ENCODE measurements at regions not wholly inside any gene's neighbourhood (a gene's known extent, or its start where the extent isn't known, plus 50 kb on each side); places are given as distances from the start of the nearest gene placed in this dataset.

- no peak for DNase-seq
- TF ChIP-seq CTCF (IDR thresholded peaks at IDR 0.05; ENCODE audit: low read depth, low read length, missing control alignments): no peak
- Histone ChIP-seq H3K27ac (no peak overlapping the region), H3K27me3 (replicated peaks) (no peaks in the 10 kb centered on the region), H3K4me3 (ENCODE audit: low read depth, low read length) (no peak overlapping the region), H3K36me3 (replicated peaks) (no peaks in the 10 kb centered on the region)
- in situ Hi-C loops (cut with HindIII; ENCODE audit: low pct_ligation_motif_present, low sequenced_read_pairs): no loop called here
Observed at GRCh38 chr20:16113736-16114135, 459.5 kb downstream of the KIF16B start.

GRCh38 chr20:16111852-16112412 lies 461.3 kb downstream of the KIF16B start:
- in situ Hi-C loops (cut with HindIII; ENCODE audit: low pct_ligation_motif_present, low sequenced_read_pairs): no loop called here
- H3K36me3 ChIP-seq (replicated peaks): no peaks in the 10 kb centered on the region
- H3K27me3 ChIP-seq (replicated peaks): no peaks in the 10 kb centered on the region
- no peak for TF ChIP-seq CTCF (IDR thresholded peaks at IDR 0.05; ENCODE audit: low read depth, low read length, missing control alignments)
- H3K27ac ChIP-seq: no peak overlapping the region
- no peak for DNase-seq
- H3K4me3 ChIP-seq (ENCODE audit: low read depth, low read length): no peak overlapping the region

GRCh38 chr20:16111172-16111832 lies 461.9 kb downstream of the KIF16B start:
- Histone ChIP-seq H3K36me3 (replicated peaks) (no peaks in the 10 kb centered on the region), H3K27me3 (replicated peaks) (no peaks in the 10 kb centered on the region), H3K4me3 (ENCODE audit: low read depth, low read length) (no peak overlapping the region), H3K27ac (no peak overlapping the region)
- TF ChIP-seq CTCF (IDR thresholded peaks at IDR 0.05; ENCODE audit: low read depth, low read length, missing control alignments): no peak
- in situ Hi-C loops (cut with HindIII; ENCODE audit: low pct_ligation_motif_present, low sequenced_read_pairs): no loop called here
- DNase-seq: no peak

GRCh38 chr20:16107172-16107870 lies 465.9 kb downstream of the KIF16B start:
- in situ Hi-C loops (cut with HindIII; ENCODE audit: low pct_ligation_motif_present, low sequenced_read_pairs): no loop called here
- Histone ChIP-seq H3K4me3 (ENCODE audit: low read depth, low read length) (no peak overlapping the region), H3K27me3 (replicated peaks) (no peaks in the 10 kb centered on the region), H3K27ac (no peak overlapping the region), H3K36me3 (replicated peaks) (no peaks in the 10 kb centered on the region)
- no peak for DNase-seq
- TF ChIP-seq CTCF (IDR thresholded peaks at IDR 0.05; ENCODE audit: low read depth, low read length, missing control alignments): no peak

GRCh38 chr20:16106191-16106849 lies 466.9 kb downstream of the KIF16B start:
- Histone ChIP-seq H3K27ac (no peak overlapping the region), H3K4me3 (ENCODE audit: low read depth, low read length) (no peak overlapping the region), H3K36me3 (replicated peaks) (no peaks in the 10 kb centered on the region), H3K27me3 (replicated peaks) (no peaks in the 10 kb centered on the region)
- in situ Hi-C loops (cut with HindIII; ENCODE audit: low pct_ligation_motif_present, low sequenced_read_pairs): no loop called here
- TF ChIP-seq CTCF (IDR thresholded peaks at IDR 0.05; ENCODE audit: low read depth, low read length, missing control alignments): no peak
- no peak for DNase-seq
